ENCODE measurements at regions not wholly inside any gene's neighbourhood (a gene's known extent, or its start where the extent isn't known, plus 50 kb on each side); places are given as distances from the start of the nearest gene placed in this dataset.

DNA sequence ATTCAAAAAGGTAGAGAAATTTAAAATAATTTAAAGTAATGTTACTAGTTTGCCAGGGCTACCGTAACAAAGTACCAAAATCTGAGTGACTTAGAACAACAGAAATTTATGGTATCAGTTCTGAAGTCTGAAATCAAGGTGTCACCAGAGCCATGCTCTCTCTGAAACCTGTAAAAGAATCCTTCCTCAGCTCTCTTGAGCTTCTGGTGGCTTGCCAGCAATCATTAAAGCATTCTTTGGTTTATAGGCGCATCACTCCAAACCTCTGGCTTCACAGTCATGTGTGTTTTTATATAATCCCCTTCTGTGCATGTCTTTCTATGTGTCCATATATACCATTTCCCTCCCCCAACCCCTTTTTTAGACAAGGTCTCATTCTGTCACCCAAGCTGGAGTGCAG lies 220.3 kb downstream of the COX7C start:
- TF ChIP-seq CTCF (IDR thresholded peaks at IDR 0.05): no peak
- no peak for TF ChIP-seq EZH2 (IDR thresholded peaks at IDR 0.05; ENCODE audit: borderline replicate concordance, insufficient read depth, low read depth, low read length, poor library complexity, severe bottlenecking)

Measured in B cell (primary cell).